Lower leg skin (tissue), 4 donors: ENCODE measurements at regions not wholly inside any gene's neighbourhood (a gene's known extent, or its start where the extent isn't known, plus 50 kb on each side); places are given as distances from the start of the nearest gene placed in this dataset.

Experiments used
- DNase-seq, 2 donors: peaks; one replicate each; pipeline ENCODE4 v3.0.0-alpha.2; 2019; ENCODE audit warnings: low spot score in 2 of 2
- H3K4me3 ChIP-seq: fragments of 200-600 bp; sonication (generic); 2 replicates; pipeline ENCODE4 v1.5.1; 2017; ENCODE audit warnings: mild to moderate bottlenecking, low read depth; ENCODE audit not compliant: poor library complexity, severe bottlenecking
- CTCF ChIP-seq, 3 donors: fragments of 450-650 bp; IDR thresholded peaks; one replicate each; pipeline ENCODE4 v1.5.1; 2016; ENCODE audit warnings: antibody characterized with exemption in 3 of 3, mild to moderate bottlenecking in 3 of 3, moderate library complexity in 2 of 3
- POLR2A ChIP-seq, 2 donors: fragments of 450-650 bp; IDR thresholded peaks; one replicate each; pipeline ENCODE4 v1.6.1; 2016 to 2017; ENCODE audit warnings: antibody characterized with exemption in 2 of 2, mild to moderate bottlenecking in 1 of 2, moderate library complexity in 1 of 2
- WGBS, 2 donors: methylation state at CpG; one replicate each; pipeline ENCODE4 v1.1.5; 2018; 5-methylcytosine and 5-hydroxymethylcytosine counted together
- intact Hi-C: fragments of 100-400 bp; cut with DNase I; formaldehyde crosslinking; loops from one replicate; pipeline ENCODE4 v1.15.0; 2023; ENCODE audit warnings: low total_unique reads

- WGBS, 2 donors = 84 to 93% methylated on average over 6 of the region's 6 CpGs
- intact Hi-C loops = no loop called here
- TF ChIP-seq CTCF (IDR thresholded peaks at IDR 0.05) (no peak), POLR2A (IDR thresholded peaks at IDR 0.05) (no peak)
- no peak overlapping the region for H3K4me3 ChIP-seq
- peak in 1 of 2 donors; percentile 42 for DNase-seq
Measured at GRCh38 chr2:239787538-239788050, 237.5 kb downstream of the NDUFA10 start.

GRCh38 chr2:239786791-239787190, 238.4 kb downstream of the NDUFA10 start:
- intact Hi-C loops = no loop called here

GRCh38 chr2:239781454-239781853, 243.7 kb downstream of the NDUFA10 start:
- no peak for TF ChIP-seq CTCF (IDR thresholded peaks at IDR 0.05)
- TF ChIP-seq POLR2A (IDR thresholded peaks at IDR 0.05) = no peak
- 90% methylated on average over 5 of the region's 5 CpGs for WGBS, 2 donors
- no peak overlapping the region for H3K4me3 ChIP-seq
- DNase-seq = no peak
- intact Hi-C loops = no loop called here

More at GRCh38 chr2:239786791-239787190, 238.4 kb downstream of the NDUFA10 start:
- no peak for TF ChIP-seq CTCF (IDR thresholded peaks at IDR 0.05)
- no peak for TF ChIP-seq POLR2A (IDR thresholded peaks at IDR 0.05)
- 63 to 73% methylated on average over 2 of the region's 2 CpGs for WGBS, 2 donors
- DNase-seq = no peak
- H3K4me3 ChIP-seq = no peak overlapping the region

GRCh38 chr2:239780236-239780994, 244.7 kb downstream of the NDUFA10 start:
- DNase-seq = peak in 1 of 2 donors; percentile 32
- WGBS, 2 donors = 90 to 95% methylated on average over 19 of the region's 19 CpGs
- TF ChIP-seq POLR2A (IDR thresholded peaks at IDR 0.05) (no peak), CTCF (IDR thresholded peaks at IDR 0.05) (no peak)
- no peak overlapping the region for H3K4me3 ChIP-seq
- intact Hi-C loops = no loop called here

GRCh38 chr2:239779584-239779983, 245.6 kb downstream of the NDUFA10 start:
- intact Hi-C loops = no loop called here
- peak in 1 of 2 donors; percentile 72 for DNase-seq
- TF ChIP-seq POLR2A (IDR thresholded peaks at IDR 0.05) = no peak
- no peak for TF ChIP-seq CTCF (IDR thresholded peaks at IDR 0.05)
- WGBS, 2 donors = 96 to 100% methylated on average over 10 of the region's 10 CpGs
- H3K4me3 ChIP-seq = no peak overlapping the region
